ENCODE measurements at regions not wholly inside any gene's neighbourhood (a gene's known extent, or its start where the extent isn't known, plus 50 kb on each side); places are given as distances from the start of the nearest gene placed in this dataset.

- H3K36me3 Mint-ChIP-seq (ENCODE audit: unreplicated experiment) = no peaks in the 10 kb centered on the region
- no peak for DNase-seq (ENCODE audit: extremely low spot score, unreplicated experiment)
- H3K27ac Mint-ChIP-seq (ENCODE audit: unreplicated experiment) = peak overlapping the region; percentile 12
- TF ChIP-seq CTCF (IDR thresholded peaks at IDR 0.05) = no peak
- peaks cover 38% of the 10 kb centered on the region for H3K4me1 Mint-ChIP-seq (ENCODE audit: unreplicated experiment)
- no peak overlapping the region for H3K4me3 Mint-ChIP-seq (ENCODE audit: unreplicated experiment)
- no peaks in the 10 kb centered on the region for H3K9me3 Mint-ChIP-seq (ENCODE audit: unreplicated experiment)
- no peaks in the 10 kb centered on the region for H3K27me3 Mint-ChIP-seq (ENCODE audit: unreplicated experiment)
Observed at GRCh38 chr2:215755641-215756345, 257.6 kb downstream of the MREG start.

DNA sequence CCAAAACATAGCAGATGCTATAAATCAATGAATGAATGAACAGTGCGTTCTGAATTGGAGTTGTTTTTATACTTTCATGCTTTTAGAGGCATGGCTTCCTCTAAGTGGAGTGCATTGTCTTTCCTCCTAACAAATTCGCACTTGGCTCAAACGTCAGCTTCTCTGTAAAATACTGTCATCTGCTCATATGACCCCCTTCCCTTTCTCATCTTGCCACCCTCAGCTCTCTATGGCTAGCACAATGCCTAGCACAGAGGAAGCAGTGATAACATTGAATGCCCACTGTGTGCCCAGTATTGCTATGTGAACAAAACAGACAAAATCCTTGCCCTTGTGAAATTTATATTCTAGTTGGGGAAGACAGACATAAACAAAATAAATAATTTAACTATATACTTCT lies 258.8 kb downstream of the MREG start:
- TF ChIP-seq CTCF (IDR thresholded peaks at IDR 0.05) = no peak
- Mint-ChIP-seq H3K4me1 (ENCODE audit: unreplicated experiment) (peaks cover 33% of the 10 kb centered on the region), H3K4me3 (ENCODE audit: unreplicated experiment) (no peak overlapping the region), H3K36me3 (ENCODE audit: unreplicated experiment) (no peaks in the 10 kb centered on the region), H3K27me3 (ENCODE audit: unreplicated experiment) (no peaks in the 10 kb centered on the region), H3K27ac (ENCODE audit: unreplicated experiment) (no peak overlapping the region), H3K9me3 (ENCODE audit: unreplicated experiment) (no peaks in the 10 kb centered on the region)
- no peak for DNase-seq (ENCODE audit: extremely low spot score, unreplicated experiment)

DNA sequence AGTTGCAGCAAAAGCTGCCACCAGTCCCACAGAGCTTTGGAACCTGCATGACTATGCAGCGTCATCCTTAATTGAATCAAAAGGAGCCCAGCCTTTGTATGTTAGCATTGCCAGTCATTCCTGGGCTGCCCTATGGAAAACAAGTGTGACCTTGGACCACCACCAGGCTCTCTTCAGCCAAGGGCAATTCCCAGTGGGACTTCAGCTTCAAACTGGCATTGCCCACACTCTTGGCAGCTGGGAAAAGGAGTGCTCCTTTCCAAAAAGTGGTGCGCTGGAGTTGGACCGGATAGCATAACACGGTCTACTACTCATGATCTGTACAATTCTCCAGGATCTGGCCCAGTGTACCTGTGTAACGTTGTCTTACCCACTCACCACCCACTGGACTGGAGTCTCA lies 259.5 kb downstream of the MREG start:
- Mint-ChIP-seq H3K36me3 (ENCODE audit: unreplicated experiment) (no peaks in the 10 kb centered on the region), H3K27ac (ENCODE audit: unreplicated experiment) (no peak overlapping the region), H3K27me3 (ENCODE audit: unreplicated experiment) (no peaks in the 10 kb centered on the region), H3K9me3 (ENCODE audit: unreplicated experiment) (no peaks in the 10 kb centered on the region), H3K4me1 (ENCODE audit: unreplicated experiment) (peaks cover 31% of the 10 kb centered on the region), H3K4me3 (ENCODE audit: unreplicated experiment) (no peak overlapping the region)
- TF ChIP-seq CTCF (IDR thresholded peaks at IDR 0.05) = no peak
- no peak for DNase-seq (ENCODE audit: extremely low spot score, unreplicated experiment)

- Mint-ChIP-seq H3K4me1 (ENCODE audit: unreplicated experiment) (peaks cover 39% of the 10 kb centered on the region), H3K4me3 (ENCODE audit: unreplicated experiment) (no peak overlapping the region), H3K27ac (ENCODE audit: unreplicated experiment) (no peak overlapping the region), H3K27me3 (ENCODE audit: unreplicated experiment) (no peaks in the 10 kb centered on the region), H3K36me3 (ENCODE audit: unreplicated experiment) (no peaks in the 10 kb centered on the region), H3K9me3 (ENCODE audit: unreplicated experiment) (no peaks in the 10 kb centered on the region)
- no peak for TF ChIP-seq CTCF (IDR thresholded peaks at IDR 0.05)
- no peak for DNase-seq (ENCODE audit: extremely low spot score, unreplicated experiment)
Observed at GRCh38 chr2:215752991-215753390, 260.4 kb downstream of the MREG start.

- no peak for DNase-seq (ENCODE audit: extremely low spot score, unreplicated experiment)
- Mint-ChIP-seq H3K36me3 (ENCODE audit: unreplicated experiment) (no peaks in the 10 kb centered on the region), H3K4me3 (ENCODE audit: unreplicated experiment) (no peak overlapping the region), H3K27ac (ENCODE audit: unreplicated experiment) (no peak overlapping the region), H3K4me1 (ENCODE audit: unreplicated experiment) (peaks cover 39% of the 10 kb centered on the region), H3K9me3 (ENCODE audit: unreplicated experiment) (no peaks in the 10 kb centered on the region), H3K27me3 (ENCODE audit: unreplicated experiment) (no peaks in the 10 kb centered on the region)
- no peak for TF ChIP-seq CTCF (IDR thresholded peaks at IDR 0.05)
Observed at GRCh38 chr2:215752436-215752835, 260.9 kb downstream of the MREG start.
